ENCODE measurements at regions not wholly inside any gene's neighbourhood (a gene's known extent, or its start where the extent isn't known, plus 50 kb on each side); places are given as distances from the start of the nearest gene placed in this dataset.

- DNase-seq, result no peak
Measured at GRCh38 chrX:39360101-39360500, 558.8 kb downstream of the MID1IP1 start.

DNA sequence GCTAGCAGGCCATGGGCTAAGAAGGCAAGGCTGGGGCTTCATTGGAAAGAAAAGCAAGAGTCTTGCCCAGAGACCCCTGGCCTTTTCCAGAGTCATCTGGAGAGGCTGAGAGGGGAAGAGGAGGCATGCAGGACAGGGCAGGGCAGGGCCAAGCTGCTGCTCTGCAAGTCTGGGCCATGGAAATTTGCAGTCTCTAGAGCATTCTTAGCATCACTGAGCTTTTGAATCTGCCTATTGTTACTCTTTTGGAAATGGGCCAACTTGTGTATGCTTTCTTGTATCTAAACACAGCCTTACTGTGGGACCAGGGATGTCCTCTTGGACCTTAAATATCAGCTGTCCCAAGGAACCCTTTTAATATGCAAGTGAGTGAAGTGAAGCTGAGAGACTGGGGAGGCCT, 560.5 kb downstream of the MID1IP1 start:
- DNase-seq, result no peak

DNA sequence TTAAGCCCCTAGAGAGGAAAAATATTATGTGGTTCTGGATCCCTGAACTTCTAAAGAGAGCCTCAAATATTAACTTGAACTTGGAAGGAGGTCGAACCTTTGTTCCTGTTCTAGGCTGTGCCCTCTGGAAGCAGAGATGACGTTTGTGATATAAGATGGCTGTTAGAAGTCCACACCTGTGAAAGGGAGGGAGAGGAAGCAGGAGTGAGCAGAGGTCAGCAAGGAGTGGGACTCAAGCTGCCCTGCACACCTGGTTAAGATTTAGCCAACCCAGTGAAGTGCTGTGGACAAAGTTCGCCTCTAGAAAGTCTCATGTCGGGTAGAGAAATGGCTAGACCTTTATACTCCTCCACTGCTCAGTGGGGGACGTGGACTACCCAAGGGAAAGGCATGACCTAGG, 566.2 kb downstream of the MID1IP1 start:
- DNase-seq, result no peak

- DNase-seq, result no peak
Measured at GRCh38 chrX:39372115-39372514, 570.9 kb downstream of the MID1IP1 start.

DNA sequence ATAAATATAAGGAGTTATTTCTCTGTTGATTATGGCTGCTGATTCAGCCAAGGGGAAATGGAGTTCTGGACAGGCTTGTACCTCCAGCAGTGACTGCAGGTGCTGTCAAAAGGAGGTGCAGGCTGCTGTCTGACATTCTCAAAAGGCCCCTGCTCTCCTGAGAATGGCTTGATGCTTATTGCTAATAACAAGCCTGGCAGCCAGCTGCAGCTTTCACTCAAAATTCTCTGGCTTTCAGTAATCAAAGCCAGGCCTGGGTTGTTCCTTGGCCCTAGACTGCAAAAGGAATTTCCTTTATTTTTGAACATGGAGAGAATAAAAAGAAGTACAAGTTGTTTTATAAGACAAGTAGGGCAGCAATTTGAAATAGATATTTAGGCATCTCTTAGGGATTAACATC, 575.9 kb downstream of the MID1IP1 start:
- DNase-seq, result no peak

DNA sequence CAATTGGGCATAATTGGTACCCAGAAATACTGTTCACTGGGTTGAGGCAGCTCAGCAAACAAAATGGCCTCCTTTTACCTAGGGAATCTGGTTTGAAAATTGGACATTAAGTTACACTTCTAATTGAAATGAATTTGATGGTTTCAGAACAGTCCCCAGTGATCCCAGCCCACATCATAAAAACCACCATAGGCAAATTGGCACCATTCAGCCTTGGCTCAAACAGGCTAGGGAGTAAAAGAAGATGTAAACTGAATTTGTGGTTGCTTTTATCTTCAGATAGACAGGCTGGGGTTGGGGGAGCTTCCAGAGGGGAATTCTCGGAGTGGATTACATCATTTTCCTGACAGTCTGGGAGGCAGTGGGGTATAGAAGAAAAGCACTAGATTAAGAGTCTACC, 576.5 kb downstream of the MID1IP1 start:
- DNase-seq, result no peak

- no peak for DNase-seq
Measured at GRCh38 chrX:39381422-39381821, 580.2 kb downstream of the MID1IP1 start.

DNA sequence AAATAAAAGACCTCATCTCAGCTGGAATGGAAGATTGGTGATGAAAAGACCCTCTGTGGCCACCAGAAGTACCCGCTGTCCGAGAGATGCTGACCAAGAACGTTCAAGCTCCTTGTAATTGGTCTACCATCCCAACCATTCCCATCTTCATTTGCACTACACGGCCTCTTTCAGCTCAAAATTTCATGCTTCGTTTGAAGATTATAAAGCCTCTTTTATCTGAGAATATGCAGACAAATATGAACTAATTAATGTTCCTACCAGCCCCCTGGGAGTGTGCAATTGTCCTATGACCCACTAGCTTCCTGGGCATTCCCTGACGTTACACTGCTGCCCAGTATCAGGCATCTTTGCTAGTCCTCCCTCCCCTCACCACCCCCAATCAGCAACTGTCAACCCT, 583.7 kb downstream of the MID1IP1 start:
- DNase-seq, result no peak

GRCh38 chrX:39388730-39389129, 587.5 kb downstream of the MID1IP1 start:
- DNase-seq, result no peak

DNA sequence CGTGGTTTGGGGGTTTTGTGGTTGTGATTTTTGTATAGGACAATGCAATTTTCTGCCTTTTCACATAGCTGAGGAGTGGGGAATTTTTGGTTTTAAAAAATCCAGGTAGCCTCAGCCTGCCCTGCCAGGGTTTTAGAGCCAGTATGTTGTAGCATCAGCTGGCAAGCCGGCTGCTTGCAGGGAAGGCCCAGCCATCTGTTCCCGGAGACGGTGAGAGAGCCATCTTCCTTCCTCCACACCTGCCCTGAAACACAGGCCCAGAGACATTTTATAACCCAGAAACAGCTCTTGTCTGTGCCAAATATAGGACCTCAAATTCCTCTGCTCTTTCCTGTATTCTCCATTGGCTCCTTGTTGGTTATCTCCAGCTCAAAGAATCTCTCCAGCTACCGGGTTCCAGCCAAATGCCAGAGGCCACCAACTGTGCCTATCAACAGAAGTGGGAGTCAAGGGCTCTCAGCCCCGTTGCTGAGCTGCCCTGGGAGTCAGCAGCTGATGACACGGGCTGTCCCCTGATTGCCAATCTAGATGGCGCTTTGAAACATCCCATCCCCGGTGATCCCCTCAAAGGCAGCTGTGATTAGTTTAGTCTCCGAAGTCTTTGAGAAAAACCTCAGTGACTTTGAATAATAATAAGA, 595.2 kb downstream of the MID1IP1 start:
- DNase-seq, result no peak

DNA sequence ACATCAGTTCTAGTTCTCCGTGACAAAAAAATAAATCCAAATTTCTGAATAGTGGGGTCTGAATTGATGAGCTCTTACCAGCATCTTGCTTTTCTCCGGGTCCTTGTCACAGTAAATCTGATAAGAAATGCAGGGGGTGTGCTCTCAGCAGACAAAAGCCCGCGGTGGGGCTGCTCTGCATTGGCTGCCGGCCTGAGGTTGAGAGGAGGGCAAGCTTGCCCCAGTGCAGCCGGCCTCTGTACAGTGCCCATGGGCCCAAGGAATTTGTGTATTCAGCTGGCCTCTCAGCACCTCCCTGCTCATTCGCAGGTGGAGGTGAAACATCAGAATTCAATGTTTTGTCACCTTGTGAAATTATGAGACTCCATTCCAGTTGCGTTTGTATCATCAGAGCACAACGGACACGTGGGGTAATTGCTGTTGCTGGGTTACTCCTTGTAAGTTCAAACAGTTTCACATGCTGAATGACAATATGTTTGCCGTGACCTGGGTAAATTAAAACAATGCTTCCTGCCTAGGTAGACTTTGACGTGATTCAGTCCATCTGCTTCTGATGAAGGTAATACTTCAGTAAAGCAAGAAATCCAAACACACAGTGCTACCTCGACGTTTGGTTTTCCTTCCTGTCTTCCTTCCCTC, 596.4 kb downstream of the MID1IP1 start:
- DNase-seq, result no peak

- DNase-seq, result no peak
Measured at GRCh38 chrX:39398215-39398962, 597.1 kb downstream of the MID1IP1 start.

GRCh38 chrX:39398963-39399261, 597.7 kb downstream of the MID1IP1 start:
- DNase-seq, result no peak

DNA sequence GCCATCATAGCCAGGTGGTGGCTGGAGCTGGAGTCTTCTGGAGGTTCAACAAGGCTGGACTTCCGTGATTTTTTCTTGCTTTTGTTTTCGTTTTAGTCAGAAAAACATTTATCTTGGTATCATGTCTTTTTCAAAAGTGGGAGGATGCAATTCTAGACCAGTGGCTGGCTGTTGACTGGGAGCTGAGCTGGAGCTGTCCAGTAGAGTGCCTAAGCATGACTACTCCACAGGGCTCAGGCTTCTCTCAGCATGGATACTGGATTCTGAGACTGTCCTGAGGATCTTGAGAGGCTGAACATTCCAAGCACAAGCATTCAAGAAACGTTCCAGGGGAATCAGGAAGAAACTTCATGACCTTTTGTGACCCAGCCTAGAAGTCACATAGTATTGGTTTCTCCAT, 598.1 kb downstream of the MID1IP1 start:
- no peak for DNase-seq

GRCh38 chrX:39401483-39402110, 600.3 kb downstream of the MID1IP1 start:
- no peak for DNase-seq

DNA sequence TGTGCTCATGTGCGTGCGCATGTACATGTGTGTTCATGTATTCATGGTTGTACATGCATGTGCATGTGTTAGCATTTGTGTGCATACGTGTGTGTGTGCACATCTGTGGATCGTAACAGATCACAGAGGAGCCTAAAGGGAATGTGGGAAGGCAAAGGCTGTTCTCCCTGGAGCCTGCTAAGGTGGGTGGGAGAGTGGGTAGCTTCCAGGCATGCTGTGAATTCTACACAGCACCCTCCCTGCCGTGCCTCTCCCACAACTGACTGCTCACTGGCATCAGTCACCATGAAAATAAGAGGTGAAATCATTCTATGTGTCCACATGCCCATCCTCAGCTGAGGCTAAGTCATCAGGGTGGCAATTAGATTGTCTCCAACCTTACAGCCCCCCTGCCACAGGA, 600.9 kb downstream of the MID1IP1 start:
- no peak for DNase-seq

DNA sequence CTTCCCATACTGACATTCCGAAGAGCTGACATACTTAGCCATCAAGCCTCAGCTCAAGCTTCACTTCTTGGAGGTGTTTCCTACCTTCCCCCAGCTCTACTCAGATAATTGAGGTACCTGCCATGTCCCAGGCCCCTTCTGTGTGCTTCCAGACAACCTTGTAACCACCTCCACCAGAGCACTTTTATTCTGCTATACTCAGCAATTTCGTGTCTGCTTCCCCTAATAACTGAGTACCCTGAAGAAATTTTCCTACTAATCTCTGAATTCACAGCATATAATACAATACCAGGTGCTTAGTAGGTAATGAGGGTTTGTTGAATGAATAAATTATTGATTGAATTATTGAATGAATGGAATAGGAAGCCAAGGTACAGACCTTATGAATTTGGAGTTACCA, 605.5 kb downstream of the MID1IP1 start:
- no peak for DNase-seq

- no peak for DNase-seq
Measured at GRCh38 chrX:39409246-39409917, 608.1 kb downstream of the MID1IP1 start.

DNA sequence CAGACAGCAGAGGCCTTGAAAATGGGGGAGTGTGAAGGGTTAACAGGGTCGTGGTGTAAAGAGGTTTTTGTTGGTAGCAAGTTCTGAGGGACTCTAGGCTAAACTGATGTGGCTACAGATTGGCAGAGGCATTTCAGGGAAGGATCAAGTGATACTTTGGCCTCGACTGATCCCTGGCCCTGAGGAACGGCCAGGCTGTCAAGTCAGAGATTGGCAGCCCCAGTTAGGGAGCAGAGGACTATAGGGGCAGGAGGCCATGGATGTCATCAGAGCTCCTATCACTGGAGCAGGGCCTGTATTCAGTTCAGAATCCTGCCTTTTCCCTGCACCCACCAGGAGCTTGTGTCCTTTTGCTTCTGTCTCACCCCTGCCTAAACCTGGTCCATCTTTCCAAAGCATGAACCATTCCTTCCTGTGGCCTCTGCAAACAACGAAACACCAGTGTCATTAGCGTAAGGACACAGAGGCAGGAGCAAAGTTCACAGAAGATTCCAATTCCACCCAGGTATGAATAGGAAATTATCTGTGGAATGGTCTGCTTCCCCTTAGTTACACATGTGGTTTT, 613.1 kb downstream of the MID1IP1 start:
- no peak for DNase-seq

GRCh38 chrX:39416547-39417260, 615.4 kb downstream of the MID1IP1 start:
- no peak for DNase-seq

GRCh38 chrX:39418254-39418704, 617.0 kb downstream of the MID1IP1 start:
- peak; percentile 47 for DNase-seq

Data from inflammatory macrophage treated with lipopolysaccharide for 4 hours (primary cell).